Endometrial microvascular endothelial cells (primary cell): ENCODE measurements at regions not wholly inside any gene's neighbourhood (a gene's known extent, or its start where the extent isn't known, plus 50 kb on each side); places are given as distances from the start of the nearest gene placed in this dataset.

Source experiments
- in situ Hi-C: cut with HindIII; loops from 2 replicates; pipeline ENCODE4 v1.10.0; 2017; ENCODE audit warnings: low sequenced_read_pairs, low pct_unique_long_range_greater_than_20kb; ENCODE audit errors: inconsistent ontology term

- in situ Hi-C loops: no loop called here
These were observed 620.7 kb upstream of the ARRDC3 start for GRCh38 chr5:92003806-92004205.

GRCh38 chr5:92002721-92003274 lies 619.7 kb upstream of the ARRDC3 start:
- in situ Hi-C loops: no loop called here

GRCh38 chr5:91998774-91999173 lies 615.7 kb upstream of the ARRDC3 start:
- in situ Hi-C loops: no loop called here

GRCh38 chr5:91983869-91984268 lies 600.8 kb upstream of the ARRDC3 start:
- in situ Hi-C loops: no loop called here

- in situ Hi-C loops: no loop called here
These were observed 595.2 kb upstream of the ARRDC3 start for GRCh38 chr5:91978221-91978882.

GRCh38 chr5:91977579-91977978 lies 594.5 kb upstream of the ARRDC3 start:
- in situ Hi-C loops: no loop called here

- in situ Hi-C loops: no loop called here
These were observed 593.3 kb upstream of the ARRDC3 start for GRCh38 chr5:91976451-91976850.

- in situ Hi-C loops: no loop called here
These were observed 580.0 kb upstream of the ARRDC3 start for GRCh38 chr5:91963166-91963565.

- in situ Hi-C loops: no loop called here
These were observed 574.5 kb upstream of the ARRDC3 start for GRCh38 chr5:91957666-91958065.

- in situ Hi-C loops: no loop called here
These were observed 573.6 kb upstream of the ARRDC3 start for GRCh38 chr5:91956738-91957137.

GRCh38 chr5:91955610-91956009 lies 572.5 kb upstream of the ARRDC3 start:
- in situ Hi-C loops: no loop called here

GRCh38 chr5:91954136-91954535 lies 571.0 kb upstream of the ARRDC3 start:
- in situ Hi-C loops: no loop called here

GRCh38 chr5:91950328-91950727 lies 567.2 kb upstream of the ARRDC3 start:
- in situ Hi-C loops: no loop called here

- in situ Hi-C loops: no loop called here
These were observed 563.8 kb upstream of the ARRDC3 start for GRCh38 chr5:91946870-91947269.

- in situ Hi-C loops: no loop called here
These were observed 558.5 kb upstream of the ARRDC3 start for GRCh38 chr5:91941588-91941987.

GRCh38 chr5:91938441-91938840 lies 555.3 kb upstream of the ARRDC3 start:
- in situ Hi-C loops: no loop called here

- in situ Hi-C loops: no loop called here
These were observed 554.0 kb upstream of the ARRDC3 start for GRCh38 chr5:91937121-91937520.

- in situ Hi-C loops: no loop called here
These were observed 546.4 kb upstream of the ARRDC3 start for GRCh38 chr5:91929522-91929817.

- in situ Hi-C loops: no loop called here
These were observed 545.8 kb upstream of the ARRDC3 start for GRCh38 chr5:91928754-91929521.

- in situ Hi-C loops: no loop called here
These were observed 544.3 kb upstream of the ARRDC3 start for GRCh38 chr5:91927439-91927838.
